HG03469 (cell line): ENCODE measurements at regions not wholly inside any gene's neighbourhood (a gene's known extent, or its start where the extent isn't known, plus 50 kb on each side); places are given as distances from the start of the nearest gene placed in this dataset.

Source experiments
- ATAC-seq: cut with Tn5 transposase; IDR thresholded peaks from one replicate; pipeline ENCODE4 v1.9.1; 2021; ENCODE audit warnings: mild to moderate bottlenecking, moderate library complexity, moderate number of reproducible peaks; ENCODE audit not compliant: unreplicated experiment

DNA sequence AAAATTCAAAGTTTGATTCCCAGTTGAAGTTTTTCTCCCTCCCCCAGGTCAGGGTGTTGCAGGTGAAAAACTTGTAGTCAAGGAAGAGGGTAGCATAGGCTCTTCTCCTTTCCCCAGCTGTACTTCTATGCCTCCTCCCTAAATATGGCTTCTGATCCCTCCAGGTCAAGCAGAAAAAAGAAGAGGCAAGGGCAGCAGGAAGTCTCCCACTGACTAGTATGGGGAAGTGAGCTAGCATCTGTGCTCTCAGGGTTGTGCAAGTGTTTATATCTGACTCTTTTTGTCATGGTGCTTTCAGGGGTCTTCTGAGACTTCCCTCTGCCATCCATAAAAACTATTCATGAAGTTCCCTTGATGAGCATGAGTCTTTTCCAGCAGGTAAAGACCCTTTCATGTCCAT lies 76.0 kb downstream of the ATPSCKMT start:
- no peak for ATAC-seq

DNA sequence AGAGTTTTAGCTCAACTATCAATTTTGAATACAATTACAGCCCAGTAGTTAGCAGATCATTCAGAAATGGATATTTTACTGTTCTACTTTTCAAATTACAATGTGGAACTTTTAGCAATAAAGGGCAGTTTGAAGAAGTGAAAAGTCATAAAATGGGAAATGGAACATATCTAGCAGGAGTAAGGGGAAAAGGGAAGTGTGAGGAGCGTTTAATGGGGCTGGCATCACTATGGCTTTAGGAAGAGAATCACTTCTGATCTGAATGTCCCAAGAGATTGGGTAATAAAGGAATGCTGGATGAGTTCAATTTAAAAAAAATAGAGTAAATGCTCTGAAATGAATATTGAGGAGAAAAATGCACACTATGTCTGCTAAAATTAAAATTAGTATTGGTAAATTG lies 77.4 kb downstream of the ATPSCKMT start:
- no peak for ATAC-seq

DNA sequence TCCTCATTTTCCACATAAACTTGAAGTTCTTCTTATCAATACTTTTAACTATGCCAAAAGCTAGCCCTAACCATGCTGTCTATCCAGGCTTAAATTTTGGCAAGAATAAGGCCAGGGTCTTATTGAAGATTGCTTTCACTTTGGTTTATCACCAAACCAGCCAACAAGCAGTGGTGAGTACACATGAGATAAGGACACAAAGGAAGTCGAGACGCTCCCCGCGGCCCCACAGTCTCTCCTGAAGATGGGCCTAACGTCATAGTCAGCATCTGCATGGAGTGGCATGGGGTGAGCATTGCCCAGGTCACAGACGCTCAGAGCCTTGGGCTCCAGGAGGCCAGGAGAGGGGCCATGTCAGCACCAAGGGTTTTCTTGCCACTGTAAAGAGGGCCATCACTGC lies 80.3 kb downstream of the ATPSCKMT start:
- ATAC-seq = no peak

DNA sequence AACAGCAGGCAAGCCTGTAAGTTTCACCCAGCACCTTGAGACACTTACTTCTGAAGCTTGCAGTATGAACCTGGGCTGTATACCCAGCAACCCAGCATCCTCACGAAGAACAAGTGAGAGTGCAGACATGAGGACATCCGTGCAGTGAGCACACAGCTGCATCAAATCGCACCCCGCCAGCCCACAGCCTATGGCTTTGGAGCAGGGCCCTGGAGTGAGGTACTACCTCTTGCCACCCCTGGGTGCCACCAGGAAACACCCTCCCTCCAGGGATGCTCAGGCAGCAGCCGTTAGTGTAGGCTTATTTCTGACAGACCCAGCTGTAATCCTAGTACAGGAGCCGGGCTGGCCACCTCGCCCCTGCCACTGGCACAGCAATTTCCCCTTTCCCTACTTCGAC lies 81.4 kb downstream of the ATPSCKMT start:
- ATAC-seq = no peak

DNA sequence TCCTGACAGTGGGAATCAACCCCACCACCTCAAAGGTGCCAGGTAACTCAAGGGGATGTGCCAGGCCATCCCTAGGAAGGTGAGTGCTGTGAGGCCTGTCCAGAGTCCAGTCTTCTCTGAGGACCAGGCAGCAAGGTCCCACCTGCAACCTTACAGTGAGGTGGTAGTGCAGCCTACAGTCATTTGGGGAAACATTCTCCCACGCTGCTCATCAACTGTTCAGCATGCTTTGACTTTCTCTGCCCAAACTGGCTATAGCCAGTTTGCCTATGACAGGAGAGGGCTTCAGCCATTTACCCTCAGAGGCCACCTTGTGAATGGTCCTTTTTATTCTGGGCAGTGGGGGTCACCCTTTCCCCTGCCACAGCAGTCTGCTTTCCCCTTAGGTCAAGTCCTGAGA lies 81.9 kb downstream of the ATPSCKMT start:
- no peak for ATAC-seq

DNA sequence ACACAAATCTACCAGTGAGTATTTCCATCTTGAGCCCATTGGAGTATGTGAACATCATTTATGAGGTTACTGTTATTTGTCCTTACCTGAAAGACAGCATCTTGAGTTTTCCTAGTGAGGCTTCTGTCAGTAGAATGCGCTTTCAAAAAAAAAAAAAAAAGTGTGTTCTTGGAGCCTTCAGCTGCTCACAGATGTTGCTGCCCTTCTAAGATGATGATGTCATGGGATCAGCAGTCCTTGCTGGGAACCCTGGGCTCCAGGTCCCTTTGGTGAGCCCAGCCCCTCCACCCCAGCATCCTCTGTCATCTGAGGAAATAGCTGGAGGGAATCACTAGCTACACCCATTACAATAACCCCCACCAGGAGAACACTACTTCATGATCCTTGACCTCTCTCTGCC lies 83.3 kb downstream of the ATPSCKMT start:
- no peak for ATAC-seq

DNA sequence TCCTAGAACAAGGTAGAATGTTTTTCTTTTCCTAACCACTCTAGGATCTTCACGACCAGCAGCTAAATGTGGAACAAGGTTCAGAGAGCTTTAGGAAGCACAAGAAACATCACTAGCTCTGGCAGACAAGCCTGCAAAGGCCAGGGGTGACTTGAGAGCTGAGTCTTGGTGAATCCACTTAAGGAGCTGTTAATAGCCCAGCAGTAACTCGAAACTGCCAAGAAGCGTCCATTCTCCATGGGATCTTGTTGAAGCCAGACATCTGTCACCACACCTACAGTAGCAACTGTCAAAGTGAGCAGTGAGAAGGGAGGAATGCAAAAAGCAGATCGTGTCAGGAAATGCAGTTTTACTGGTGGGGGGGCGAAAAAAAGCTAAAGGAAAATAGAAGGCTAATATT lies 87.2 kb downstream of the ATPSCKMT start:
- ATAC-seq = no peak

DNA sequence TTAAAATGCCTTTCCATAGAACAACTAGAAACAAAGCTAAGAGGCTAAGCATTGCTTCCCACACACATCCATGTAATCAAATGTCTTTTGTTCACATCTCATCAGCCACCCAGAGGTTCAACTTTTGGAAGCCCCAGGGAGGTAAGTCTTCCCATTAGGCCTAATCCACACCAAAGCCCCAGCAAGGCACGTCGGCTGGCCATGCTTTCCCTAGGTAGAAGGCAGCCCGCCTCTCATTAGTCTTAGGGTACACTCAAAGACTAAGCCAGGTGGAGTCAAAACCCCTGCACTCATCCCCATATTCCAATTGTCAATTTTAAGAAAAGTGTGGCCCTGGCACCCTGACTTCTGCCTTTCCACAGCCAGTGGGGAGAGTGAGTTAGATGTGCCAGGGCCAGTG lies 87.9 kb downstream of the ATPSCKMT start:
- ATAC-seq = no peak

DNA sequence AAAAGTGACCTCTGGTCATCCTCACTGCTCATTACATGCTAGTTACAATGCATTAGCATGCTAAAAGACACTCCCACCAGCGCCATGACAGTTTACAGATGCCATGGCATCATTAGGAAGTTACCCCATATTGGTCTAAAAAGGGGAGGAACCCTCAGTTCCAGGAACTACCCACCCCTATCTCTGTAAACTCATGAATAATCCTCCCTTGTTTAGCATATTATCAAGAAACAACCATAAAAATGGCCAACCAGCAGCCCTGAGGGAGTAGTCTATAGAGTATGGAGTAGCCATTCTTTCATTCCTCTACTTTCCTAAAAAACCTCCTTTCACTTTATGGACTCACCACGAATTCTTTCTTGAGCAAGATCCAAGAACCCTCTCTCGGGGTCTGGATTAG lies 89.4 kb downstream of the ATPSCKMT start:
- ATAC-seq = no peak

DNA sequence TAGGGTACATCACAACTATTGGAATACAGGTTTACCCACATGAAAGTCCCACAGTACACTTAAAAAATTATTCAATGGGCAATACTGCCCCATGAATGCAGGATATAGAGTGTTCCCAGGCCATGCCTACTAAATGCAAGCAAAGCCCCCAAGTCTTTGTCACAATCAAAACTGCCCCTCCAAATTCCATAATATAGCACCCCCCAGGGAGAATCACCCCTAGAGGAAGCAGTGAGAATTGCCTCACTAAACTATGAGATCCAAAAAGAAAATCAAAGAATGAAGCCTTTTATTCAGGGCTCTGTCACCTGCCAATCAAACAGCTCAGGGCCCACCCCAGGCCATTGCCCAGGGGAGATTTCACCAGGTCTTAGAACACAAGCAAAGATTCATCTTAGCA lies 90.8 kb downstream of the ATPSCKMT start:
- ATAC-seq = no peak

DNA sequence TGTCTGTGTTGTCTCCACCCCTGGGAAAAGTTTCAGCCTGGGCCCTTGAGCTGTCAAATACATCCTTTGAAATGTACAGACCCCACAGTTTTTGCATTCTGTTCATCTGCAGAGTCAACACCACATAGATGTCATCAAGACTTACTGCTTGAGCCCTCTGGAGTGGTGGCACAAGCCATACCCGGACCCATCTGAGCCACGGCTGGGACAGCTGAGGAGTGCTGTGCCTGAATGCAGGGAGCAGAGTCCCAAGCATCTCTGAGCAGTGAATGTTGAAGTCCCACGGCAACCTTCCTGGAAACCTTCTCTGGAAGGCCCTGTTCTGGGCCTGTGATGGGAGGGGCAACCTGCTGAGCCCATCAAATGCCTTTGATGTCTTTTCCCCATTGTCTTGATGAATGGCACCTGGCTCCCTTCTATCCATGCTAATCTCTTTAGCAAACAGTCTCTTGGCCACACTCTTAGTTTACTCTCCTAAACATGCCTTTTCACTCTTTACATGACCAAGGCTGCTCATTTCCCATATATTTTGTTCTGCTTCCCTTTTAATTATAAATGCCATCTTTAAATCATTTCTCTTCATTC lies 92.5 kb downstream of the ATPSCKMT start:
- ATAC-seq = no peak

DNA sequence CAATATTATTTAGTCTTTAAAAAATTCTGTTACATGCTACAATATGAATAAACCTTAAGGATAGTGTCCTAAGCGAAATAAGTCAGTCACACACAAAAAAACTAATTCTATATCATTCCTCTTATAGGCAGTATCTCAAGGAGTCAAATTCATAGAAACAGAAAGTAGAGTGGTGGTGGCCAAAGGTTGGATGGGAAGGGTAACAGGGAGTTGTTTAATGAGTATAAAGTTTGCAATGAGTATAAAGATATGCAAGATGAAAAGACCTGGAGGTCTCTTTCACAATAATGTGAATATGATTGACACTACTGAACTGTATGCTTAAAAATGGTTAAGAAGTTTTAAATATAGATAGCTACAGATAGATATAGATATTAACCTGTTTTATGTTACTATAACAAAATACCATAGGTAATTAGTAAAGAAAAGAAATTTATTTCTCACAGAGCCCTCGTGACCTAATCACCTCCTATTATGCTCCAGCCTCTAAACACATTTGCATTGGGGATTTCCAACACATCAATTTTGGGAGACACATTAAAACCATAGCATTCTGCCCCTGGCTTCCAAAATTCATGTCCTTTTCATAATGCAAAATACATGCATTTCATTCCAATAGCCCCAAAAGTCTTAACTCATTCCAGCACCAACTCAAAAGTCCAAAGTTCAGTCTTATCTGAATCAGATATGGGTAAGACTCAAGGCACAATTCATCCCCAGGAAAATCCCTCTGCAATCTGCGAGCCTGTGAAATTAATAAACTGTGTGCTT lies 93.6 kb downstream of the ATPSCKMT start:
- ATAC-seq = no peak

DNA sequence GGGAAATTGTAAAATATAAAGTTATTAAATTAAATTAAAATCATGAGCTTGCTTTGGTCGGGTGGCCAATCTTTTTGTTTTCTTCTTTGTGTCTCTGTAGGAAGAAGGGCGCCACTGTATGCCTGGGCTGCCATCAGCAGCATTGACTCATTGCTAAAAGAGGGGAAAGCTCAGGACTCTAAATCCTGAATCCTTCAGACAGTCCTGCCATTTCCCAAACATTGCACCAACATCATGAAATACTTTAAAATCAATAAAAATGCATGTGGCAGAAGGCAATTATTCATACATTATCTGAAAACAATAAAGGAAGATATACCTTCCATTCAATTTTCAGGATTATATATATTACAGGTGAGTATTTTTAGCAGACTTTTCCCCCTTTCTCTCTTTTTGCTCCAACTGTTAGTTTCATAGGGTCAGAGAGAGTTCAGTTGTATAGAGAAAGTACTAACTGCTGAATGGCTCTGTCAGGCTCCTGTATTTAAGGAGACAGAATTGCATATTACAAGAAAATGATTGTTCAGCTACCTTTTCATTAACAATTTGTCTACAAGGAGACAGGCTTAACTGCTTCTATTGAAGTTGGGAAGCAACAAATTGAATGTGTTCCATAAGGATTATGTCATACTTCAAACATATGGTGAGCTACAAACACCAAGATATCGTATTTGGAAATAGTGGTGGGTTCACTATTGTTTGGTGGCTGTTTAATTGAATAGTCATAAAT lies 95.7 kb downstream of the ATPSCKMT start:
- no peak for ATAC-seq

DNA sequence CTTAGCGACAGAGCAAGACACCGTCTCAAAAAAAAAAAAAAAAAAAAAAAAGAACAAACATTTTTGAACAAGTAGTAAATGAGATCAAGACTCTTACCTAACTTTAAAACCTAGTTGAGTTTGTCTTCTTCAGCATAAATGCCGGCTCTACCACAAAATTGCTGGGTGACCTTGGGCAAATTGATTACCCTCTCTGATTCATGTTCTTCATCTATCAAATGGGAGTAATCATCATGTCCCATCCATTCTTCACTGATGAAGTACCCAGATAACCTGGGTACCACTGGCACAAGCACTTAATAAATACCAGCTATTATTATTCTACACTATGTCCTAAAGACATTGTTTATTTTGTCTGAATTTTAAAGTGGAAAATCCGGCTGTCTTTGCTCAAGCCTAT lies 96.3 kb downstream of the ATPSCKMT start:
- no peak for ATAC-seq

DNA sequence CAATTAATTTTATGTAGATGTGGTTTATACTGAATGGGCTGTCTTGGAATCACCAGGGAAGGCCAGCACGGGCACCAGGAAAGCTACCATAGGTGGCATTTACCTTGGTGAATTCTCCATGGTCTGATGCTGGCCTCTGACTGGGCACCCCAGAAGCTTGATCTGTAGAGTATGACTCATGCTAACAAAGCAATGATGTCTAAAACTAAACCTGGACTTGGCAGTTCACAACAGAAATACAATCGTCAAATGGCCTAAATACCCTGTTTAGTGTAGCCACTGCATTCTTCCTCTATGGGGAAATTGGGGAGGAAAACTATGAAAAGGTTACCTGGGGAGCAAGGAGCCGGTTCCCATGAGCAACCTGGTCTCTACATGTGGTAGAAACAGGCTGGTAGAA lies 98.0 kb downstream of the ATPSCKMT start:
- ATAC-seq = no peak

DNA sequence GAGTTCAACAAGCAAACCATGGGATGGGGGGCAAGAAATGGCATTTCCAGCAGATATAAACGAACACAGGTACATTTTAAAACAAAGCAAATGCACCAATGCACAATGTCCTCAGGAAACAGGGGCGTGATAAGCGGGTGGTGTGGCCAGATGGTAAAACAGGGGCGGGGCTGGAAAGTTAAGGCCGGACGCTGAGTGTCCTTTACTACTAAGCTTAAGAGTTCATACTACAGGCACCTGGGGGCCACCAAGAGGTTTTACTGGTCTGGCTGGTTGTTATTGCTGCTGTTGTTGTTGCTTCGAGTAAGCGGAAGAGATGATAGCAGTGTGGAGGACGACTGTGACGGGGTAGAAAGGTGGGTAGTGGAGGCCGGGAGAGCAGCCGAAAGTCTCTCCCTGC lies 99.8 kb downstream of the ATPSCKMT start:
- ATAC-seq = no peak

DNA sequence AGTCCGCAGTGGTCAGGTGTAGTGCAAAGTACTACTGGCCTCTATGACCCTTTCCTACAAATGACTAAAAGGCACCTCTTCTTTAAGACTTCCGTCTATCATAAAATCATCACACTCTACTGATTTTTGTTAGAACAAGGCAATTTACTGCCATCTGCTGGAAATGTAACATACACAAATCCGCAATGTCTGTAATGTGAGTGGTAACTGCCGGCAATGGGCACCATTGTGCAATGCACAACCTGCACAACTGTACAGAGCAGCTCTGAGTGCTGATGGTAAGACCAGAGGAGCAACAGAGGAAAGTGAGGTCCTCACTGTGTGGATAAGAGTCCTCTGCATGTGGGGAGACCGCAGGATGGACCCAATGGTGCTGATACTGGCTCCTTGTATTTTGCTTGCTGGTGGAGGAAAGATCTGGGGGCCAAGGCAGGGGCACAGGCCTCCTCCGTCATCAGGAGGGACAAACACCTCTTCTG lies 103.7 kb downstream of the ATPSCKMT start:
- ATAC-seq = no peak

DNA sequence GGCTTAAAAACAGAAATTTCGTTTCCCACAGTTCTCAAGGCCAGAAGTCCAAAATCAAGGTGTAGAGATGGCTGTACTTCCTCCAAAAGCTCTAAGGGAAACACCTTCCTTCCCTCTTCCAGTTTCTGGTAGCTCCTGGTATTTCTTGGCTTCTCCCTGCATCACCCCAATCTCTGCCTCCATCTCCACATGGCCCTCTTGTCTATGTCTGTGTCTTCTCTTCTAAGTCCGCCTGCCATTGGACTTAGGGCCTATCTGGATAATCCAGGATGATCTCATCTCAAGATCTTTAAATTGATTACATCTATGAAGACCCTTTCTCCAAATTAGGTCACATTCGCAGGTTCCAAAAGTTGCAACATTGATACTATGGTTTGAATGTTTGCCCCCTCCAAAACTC lies 105.6 kb downstream of the ATPSCKMT start:
- no peak for ATAC-seq

DNA sequence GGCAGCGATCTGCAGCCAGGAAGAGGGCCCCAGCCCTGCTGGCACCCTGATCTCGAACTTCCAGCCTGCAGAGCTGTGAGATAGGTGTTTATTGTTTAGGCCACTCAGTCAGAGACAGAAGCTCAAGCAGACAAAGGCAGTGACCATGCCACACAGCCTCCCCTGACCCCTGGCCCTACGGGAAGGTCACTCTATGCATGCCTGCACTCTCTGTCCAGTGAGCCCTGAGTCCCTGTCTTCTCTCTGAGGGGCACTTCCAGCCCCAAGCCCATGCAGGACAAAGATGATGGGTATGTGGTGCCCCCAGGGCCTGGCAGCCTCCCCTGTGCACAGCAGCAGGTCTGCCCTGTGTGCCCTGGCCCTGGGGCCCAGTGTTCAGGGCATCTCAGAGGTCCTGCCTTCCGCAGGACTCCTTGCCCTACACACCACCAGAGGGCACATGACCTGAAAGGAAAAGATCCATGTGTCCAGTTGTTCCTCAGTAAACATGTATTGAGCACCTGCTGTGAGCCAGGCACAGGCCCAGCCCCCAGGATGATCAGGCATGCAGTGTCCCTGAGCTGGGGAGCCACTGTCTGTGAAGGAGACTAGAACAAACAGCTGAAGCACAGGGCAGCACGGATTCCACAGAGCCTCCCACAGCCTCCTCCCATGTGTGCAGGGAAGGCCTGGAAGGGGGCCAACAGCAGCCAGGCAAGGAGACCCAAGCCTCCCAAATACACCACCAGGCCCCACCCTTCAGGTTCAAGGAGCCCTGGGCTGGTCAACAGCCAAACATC lies 109.3 kb downstream of the ATPSCKMT start:
- no peak for ATAC-seq

DNA sequence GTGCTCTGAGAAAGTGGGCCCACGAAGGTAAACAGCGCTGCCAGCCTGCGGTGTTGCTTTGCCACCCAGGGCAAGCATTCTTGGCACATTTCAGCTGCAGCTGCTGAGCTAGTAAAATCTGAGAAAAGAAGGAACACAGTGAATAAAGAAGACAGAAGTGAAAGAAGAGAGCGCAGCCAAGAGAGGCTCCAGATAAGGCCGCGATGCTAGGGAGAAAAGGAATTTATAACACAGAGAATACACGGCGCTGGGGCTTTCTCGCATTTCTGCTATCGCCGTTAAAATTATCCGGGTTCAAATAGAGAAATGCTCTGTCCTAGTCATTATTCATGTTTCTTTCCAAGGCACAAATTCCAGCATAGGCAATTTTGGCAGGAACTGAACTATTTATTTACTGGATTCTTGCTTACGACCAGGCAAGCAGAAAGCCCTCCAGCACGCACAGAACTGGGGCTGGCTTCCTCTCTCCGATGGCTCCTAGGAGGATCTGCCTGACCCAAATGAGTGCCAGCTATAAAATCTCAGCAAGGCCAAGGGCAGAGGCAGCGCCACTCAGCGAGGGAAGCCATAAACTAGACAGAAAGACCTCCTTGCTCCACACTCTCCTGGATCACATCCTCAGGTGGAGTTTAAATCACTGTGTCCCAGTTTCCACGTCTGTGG lies 111.2 kb downstream of the ATPSCKMT start:
- no peak for ATAC-seq

DNA sequence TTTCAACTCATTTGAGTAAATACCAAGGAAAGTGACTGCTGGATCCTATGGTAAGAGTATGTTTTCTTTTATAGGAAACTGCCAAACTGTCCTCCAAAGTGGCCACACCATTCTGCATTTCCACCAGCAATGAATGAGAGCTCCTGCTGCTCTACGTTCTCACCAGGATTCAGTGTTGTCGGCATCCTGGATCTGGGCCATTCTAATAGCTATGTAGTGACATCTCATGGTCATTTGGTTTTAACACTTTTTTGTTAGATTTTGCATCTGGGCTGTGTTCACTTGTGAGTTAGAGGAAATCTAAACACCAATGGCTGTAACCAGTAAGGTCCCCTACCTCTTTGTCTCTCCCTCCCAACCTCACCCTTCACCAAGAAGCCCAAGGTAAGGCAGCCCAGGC lies 115.9 kb downstream of the ATPSCKMT start:
- no peak for ATAC-seq
